ENCODE measurements at regions not wholly inside any gene's neighbourhood (a gene's known extent, or its start where the extent isn't known, plus 50 kb on each side); places are given as distances from the start of the nearest gene placed in this dataset.

GRCh38 chr6:142601427-142601826 is 299.6 kb downstream of the ADGRG6 start:
- no peaks in the 10 kb centered on the region for H3K9me3 ChIP-seq
- no peaks in the 10 kb centered on the region for H3K36me3 ChIP-seq
- no peak for TF ChIP-seq EP300 (IDR thresholded peaks at IDR 0.05)
- TF ChIP-seq POLR2A (IDR thresholded peaks at IDR 0.05), result no peak
- TF ChIP-seq, protein P1, sequence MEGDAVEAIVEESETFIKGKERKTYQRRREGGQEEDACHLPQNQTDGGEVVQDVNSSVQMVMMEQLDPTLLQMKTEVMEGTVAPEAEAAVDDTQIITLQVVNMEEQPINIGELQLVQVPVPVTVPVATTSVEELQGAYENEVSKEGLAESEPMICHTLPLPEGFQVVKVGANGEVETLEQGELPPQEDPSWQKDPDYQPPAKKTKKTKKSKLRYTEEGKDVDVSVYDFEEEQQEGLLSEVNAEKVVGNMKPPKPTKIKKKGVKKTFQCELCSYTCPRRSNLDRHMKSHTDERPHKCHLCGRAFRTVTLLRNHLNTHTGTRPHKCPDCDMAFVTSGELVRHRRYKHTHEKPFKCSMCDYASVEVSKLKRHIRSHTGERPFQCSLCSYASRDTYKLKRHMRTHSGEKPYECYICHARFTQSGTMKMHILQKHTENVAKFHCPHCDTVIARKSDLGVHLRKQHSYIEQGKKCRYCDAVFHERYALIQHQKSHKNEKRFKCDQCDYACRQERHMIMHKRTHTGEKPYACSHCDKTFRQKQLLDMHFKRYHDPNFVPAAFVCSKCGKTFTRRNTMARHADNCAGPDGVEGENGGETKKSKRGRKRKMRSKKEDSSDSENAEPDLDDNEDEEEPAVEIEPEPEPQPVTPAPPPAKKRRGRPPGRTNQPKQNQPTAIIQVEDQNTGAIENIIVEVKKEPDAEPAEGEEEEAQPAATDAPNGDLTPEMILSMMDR (IDR thresholded peaks at IDR 0.05), result no peak
- no peak overlapping the region for H3K4me3 ChIP-seq
- 90 to 95% methylated on average over 1 of the region's 1 CpG for WGBS, 2 donors
- H3K27me3 ChIP-seq, result no peaks in the 10 kb centered on the region
- H3K27ac ChIP-seq, result no peak overlapping the region
- H3K4me1 ChIP-seq, result no peaks in the 10 kb centered on the region
- DNase-seq (ENCODE audit: low spot score in 2 of 2), result no peak

DNA sequence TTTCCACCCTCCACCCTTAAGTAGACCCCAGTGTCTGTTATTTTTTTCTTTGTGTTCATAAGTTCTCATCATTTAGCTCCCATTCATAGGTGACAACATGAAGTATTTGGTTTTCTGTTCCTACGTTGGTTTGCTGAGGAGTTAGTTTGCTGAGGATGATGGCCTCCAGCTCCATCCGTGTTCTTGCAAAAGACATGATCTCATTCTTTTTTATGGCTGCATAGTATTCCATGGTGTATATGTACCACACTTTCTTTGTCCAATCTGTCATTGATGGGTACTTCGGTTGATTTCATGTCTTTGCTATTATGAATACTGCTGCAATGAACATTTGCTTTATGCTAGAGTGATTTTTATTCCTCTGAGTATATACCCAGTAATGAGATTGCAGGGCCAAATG is 301.2 kb downstream of the ADGRG6 start:
- 74 to 92% methylated on average over 3 of the region's 3 CpGs for WGBS, 2 donors
- no peak for DNase-seq (ENCODE audit: low spot score in 2 of 2)

GRCh38 chr6:142605922-142606485 is 304.2 kb downstream of the ADGRG6 start:
- DNase-seq (ENCODE audit: low spot score in 2 of 2), result no peak
- Histone ChIP-seq H3K27me3 (no peaks in the 10 kb centered on the region), H3K9me3 (no peaks in the 10 kb centered on the region), H3K36me3 (no peaks in the 10 kb centered on the region), H3K27ac (no peak overlapping the region), H3K4me1 (no peaks in the 10 kb centered on the region), H3K4me3 (no peak overlapping the region)
- TF ChIP-seq, protein P1 (IDR thresholded peaks at IDR 0.05), result no peak
- TF ChIP-seq EP300 (IDR thresholded peaks at IDR 0.05) (no peak), POLR2A (IDR thresholded peaks at IDR 0.05) (no peak)
- 23 to 26% methylated on average over 6 of the region's 6 CpGs for WGBS, 2 donors

More for the DNA sequence above, 301.2 kb downstream of the ADGRG6 start:
- no peaks in the 10 kb centered on the region for H3K4me1 ChIP-seq
- no peaks in the 10 kb centered on the region for H3K9me3 ChIP-seq
- no peaks in the 10 kb centered on the region for H3K36me3 ChIP-seq
- no peak overlapping the region for H3K4me3 ChIP-seq
- no peak overlapping the region for H3K27ac ChIP-seq
- no peaks in the 10 kb centered on the region for H3K27me3 ChIP-seq
- TF ChIP-seq POLR2A (IDR thresholded peaks at IDR 0.05), result no peak
- no peak for TF ChIP-seq EP300 (IDR thresholded peaks at IDR 0.05)
- TF ChIP-seq, protein P1 (IDR thresholded peaks at IDR 0.05), result no peak

GRCh38 chr6:142612956-142613355 is 311.1 kb downstream of the ADGRG6 start:
- Histone ChIP-seq H3K27me3 (no peaks in the 10 kb centered on the region), H3K36me3 (no peaks in the 10 kb centered on the region), H3K4me1 (no peaks in the 10 kb centered on the region), H3K9me3 (peaks cover 0 to 7% (median 0%) of the 10 kb centered on the region in 4 donors), H3K4me3 (no peak overlapping the region), H3K27ac (no peak overlapping the region)
- no peak for DNase-seq (ENCODE audit: low spot score in 2 of 2)
- TF ChIP-seq EP300 (IDR thresholded peaks at IDR 0.05), result no peak
- 88 to 89% methylated on average over 3 of the region's 3 CpGs for WGBS, 2 donors

DNA sequence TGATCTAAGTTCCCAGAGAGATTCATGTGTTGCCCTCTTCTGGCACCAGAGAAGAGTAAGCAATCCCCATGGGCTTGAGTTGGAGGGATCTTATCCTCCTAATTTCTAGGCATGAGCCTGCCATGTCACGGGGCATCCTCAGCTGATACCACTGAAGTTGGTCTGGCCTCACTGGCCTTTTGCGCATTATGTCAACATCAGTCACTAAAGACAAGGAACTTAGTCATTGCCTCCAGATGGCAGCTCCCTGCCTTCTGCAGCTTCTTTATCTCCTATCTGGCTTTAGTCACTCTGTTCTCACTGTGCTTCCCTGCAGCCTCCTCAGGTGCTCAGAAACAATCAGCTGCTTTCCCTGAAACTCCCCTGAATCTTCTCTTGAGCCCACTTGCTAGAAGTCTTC is 312.2 kb downstream of the ADGRG6 start:
- Histone ChIP-seq H3K27me3 (no peaks in the 10 kb centered on the region), H3K4me3 (no peak overlapping the region), H3K36me3 (no peaks in the 10 kb centered on the region), H3K9me3 (peaks cover 0 to 7% (median 0%) of the 10 kb centered on the region in 4 donors), H3K27ac (no peak overlapping the region), H3K4me1 (no peaks in the 10 kb centered on the region)
- TF ChIP-seq EP300 (IDR thresholded peaks at IDR 0.05), result no peak
- TF ChIP-seq, protein P1 (IDR thresholded peaks at IDR 0.05), result no peak
- TF ChIP-seq POLR2A (IDR thresholded peaks at IDR 0.05), result no peak
- DNase-seq (ENCODE audit: low spot score in 2 of 2), result no peak
- 82 to 84% methylated on average over 2 of the region's 2 CpGs for WGBS, 2 donors

DNA sequence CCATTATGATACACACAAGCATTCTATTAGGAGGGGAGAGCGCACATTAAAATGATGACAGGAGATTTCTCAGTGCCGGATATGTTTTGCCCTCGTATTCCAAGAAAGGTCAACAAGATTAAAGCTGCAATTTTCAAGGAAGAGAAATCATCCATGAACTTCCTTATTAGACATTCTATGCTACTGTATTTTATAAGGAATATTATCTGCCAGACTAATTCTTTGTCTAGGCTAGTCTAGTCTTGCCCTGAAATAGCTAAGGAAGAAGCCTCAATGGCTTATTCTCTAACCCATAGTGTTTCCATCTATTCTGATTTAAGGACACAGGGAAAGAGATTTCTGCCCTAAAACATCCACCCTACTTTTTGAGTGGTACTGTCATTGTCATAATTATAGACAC is 315.4 kb downstream of the ADGRG6 start:
- TF ChIP-seq EP300 (IDR thresholded peaks at IDR 0.05) (no peak), POLR2A (IDR thresholded peaks at IDR 0.05) (no peak)
- TF ChIP-seq, protein P1 (IDR thresholded peaks at IDR 0.05), result no peak
- Histone ChIP-seq H3K4me3 (no peak overlapping the region), H3K4me1 (no peaks in the 10 kb centered on the region), H3K27me3 (no peaks in the 10 kb centered on the region), H3K36me3 (no peaks in the 10 kb centered on the region), H3K9me3 (peaks cover 0 to 5% (median 0%) of the 10 kb centered on the region in 4 donors), H3K27ac (no peak overlapping the region)
- whole genome bisulfite sequencing, 2 donors, result 52 to 71% methylated on average over 3 of the region's 3 CpGs
- no peak for DNase-seq (ENCODE audit: low spot score in 2 of 2)
